Osteocyte (in vitro differentiated cells): ENCODE measurements at regions not wholly inside any gene's neighbourhood (a gene's known extent, or its start where the extent isn't known, plus 50 kb on each side); places are given as distances from the start of the nearest gene placed in this dataset.

ENCODE experiments used
- DNase-seq: peaks from one replicate; pipeline ENCODE4 v3.0.0; 2021; ENCODE audit warnings: mixed read lengths; ENCODE audit not compliant: unreplicated experiment; ENCODE audit errors: extremely low spot score
- H3K27ac Mint-ChIP-seq: one replicate; pipeline ENCODE4 v1.8.0; 2021; ENCODE audit warnings: mild to moderate bottlenecking, mixed read lengths; ENCODE audit not compliant: unreplicated experiment
- H3K27me3 Mint-ChIP-seq: one replicate; pipeline ENCODE4 v1.8.0; 2021; ENCODE audit warnings: mixed read lengths; ENCODE audit not compliant: unreplicated experiment
- H3K36me3 Mint-ChIP-seq: one replicate; pipeline ENCODE4 v1.8.0; 2021; ENCODE audit warnings: mixed read lengths; ENCODE audit not compliant: unreplicated experiment
- H3K4me1 Mint-ChIP-seq: one replicate; pipeline ENCODE4 v1.8.0; 2021; ENCODE audit warnings: mixed read lengths; ENCODE audit not compliant: unreplicated experiment
- H3K4me3 Mint-ChIP-seq: one replicate; pipeline ENCODE4 v1.8.0; 2021; ENCODE audit warnings: mild to moderate bottlenecking, moderate library complexity, mixed read lengths; ENCODE audit not compliant: unreplicated experiment
- H3K9me3 Mint-ChIP-seq: one replicate; pipeline ENCODE4 v1.8.0; 2021; ENCODE audit warnings: mixed read lengths; ENCODE audit not compliant: unreplicated experiment
- CTCF ChIP-seq: fragments of 200-600 bp; sonication (generic); IDR thresholded peaks from 2 replicates; pipeline ENCODE4 v1.5.0; 2021; ENCODE audit warnings: antibody characterized with exemption, mild to moderate bottlenecking, moderate library complexity

- no peaks in the 10 kb centered on the region for H3K27me3 Mint-ChIP-seq
- H3K36me3 Mint-ChIP-seq = no peaks in the 10 kb centered on the region
- H3K4me3 Mint-ChIP-seq = no peak overlapping the region
- no peak for DNase-seq
- no peak for TF ChIP-seq CTCF
- no peaks in the 10 kb centered on the region for H3K9me3 Mint-ChIP-seq
- H3K27ac Mint-ChIP-seq = no peak overlapping the region
- H3K4me1 Mint-ChIP-seq = no peaks in the 10 kb centered on the region
Measured at GRCh38 chr21:28148400-28149064, 844.1 kb downstream of the LTN1 start.

DNA sequence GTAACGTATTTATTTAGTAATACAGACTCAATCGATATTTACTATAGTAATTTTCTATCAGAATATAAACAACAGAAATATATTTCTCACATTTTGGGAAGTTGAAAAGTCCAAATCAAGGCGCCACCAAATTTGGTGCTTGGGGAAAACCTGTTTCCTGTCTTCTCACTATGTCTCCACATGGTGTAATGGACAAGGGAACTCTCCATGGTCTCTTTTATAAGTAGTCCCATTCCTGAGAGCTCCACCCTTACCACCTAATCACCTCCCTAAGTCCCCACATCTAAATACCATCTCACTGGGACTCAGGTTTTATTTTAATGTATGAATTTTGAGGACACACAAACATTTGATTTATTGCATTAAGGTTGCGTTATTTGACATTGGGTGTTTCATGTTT is 848.0 kb downstream of the LTN1 start:
- Mint-ChIP-seq H3K9me3 (no peaks in the 10 kb centered on the region), H3K27ac (no peak overlapping the region), H3K36me3 (no peaks in the 10 kb centered on the region), H3K4me1 (peaks cover 9% of the 10 kb centered on the region), H3K4me3 (no peak overlapping the region), H3K27me3 (no peaks in the 10 kb centered on the region)
- DNase-seq = no peak
- TF ChIP-seq CTCF = no peak

GRCh38 chr21:28144089-28144488 is 848.6 kb downstream of the LTN1 start:
- peaks cover 4% of the 10 kb centered on the region for H3K9me3 Mint-ChIP-seq
- peaks cover 9% of the 10 kb centered on the region for H3K4me1 Mint-ChIP-seq
- H3K27ac Mint-ChIP-seq = no peak overlapping the region
- H3K4me3 Mint-ChIP-seq = no peak overlapping the region
- no peaks in the 10 kb centered on the region for H3K36me3 Mint-ChIP-seq
- no peaks in the 10 kb centered on the region for H3K27me3 Mint-ChIP-seq
- no peak for DNase-seq
- no peak for TF ChIP-seq CTCF

DNA sequence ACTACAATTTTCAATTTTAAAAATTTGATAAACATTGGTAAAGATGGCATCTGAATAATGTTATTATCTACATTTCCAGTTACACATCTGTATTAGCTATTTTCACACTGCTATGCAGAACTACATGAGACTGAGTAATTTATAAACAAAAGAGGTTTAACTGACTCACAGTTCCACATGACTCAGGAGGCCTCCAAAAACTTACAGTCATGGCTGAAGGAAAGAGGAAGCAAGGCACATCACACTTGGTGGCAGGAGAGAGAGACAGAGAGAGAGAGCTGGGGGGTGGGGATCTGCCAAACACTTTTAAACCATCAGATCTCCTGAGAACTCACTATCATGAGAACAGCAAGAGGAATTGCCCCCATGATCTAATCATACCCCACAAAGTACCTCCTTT is 850.0 kb downstream of the LTN1 start:
- Mint-ChIP-seq H3K27me3 (no peaks in the 10 kb centered on the region), H3K4me1 (peaks cover 9% of the 10 kb centered on the region), H3K9me3 (peaks cover 10% of the 10 kb centered on the region), H3K27ac (peak overlapping the region; percentile 31), H3K4me3 (no peak overlapping the region), H3K36me3 (no peaks in the 10 kb centered on the region)
- TF ChIP-seq CTCF = no peak
- no peak for DNase-seq

GRCh38 chr21:28138272-28138671 is 854.4 kb downstream of the LTN1 start:
- Mint-ChIP-seq H3K4me1 (peaks cover 9% of the 10 kb centered on the region), H3K9me3 (peaks cover 10% of the 10 kb centered on the region), H3K27me3 (no peaks in the 10 kb centered on the region), H3K36me3 (no peaks in the 10 kb centered on the region), H3K4me3 (no peak overlapping the region), H3K27ac (no peak overlapping the region)
- DNase-seq = no peak
- TF ChIP-seq CTCF = no peak
